A549 (cell line): ENCODE measurements at regions not wholly inside any gene's neighbourhood (a gene's known extent, or its start where the extent isn't known, plus 50 kb on each side); places are given as distances from the start of the nearest gene placed in this dataset.
A peak's percentile ranks its signal among the peaks of the same experiment; 100 is the strongest.

Experiments
- ATAC-seq, 2 experiments: fragments of 200-7000 bp in 1 of 2; fragments of >200 bp in 1 of 2; cut with Nextera tagmentation in 1 of 2; cut with Tn5 transposase in 1 of 2; 3 replicates each; pipeline versions ENCODE4 v1.8.0 to v1.9.1; 2018 to 2020; ENCODE audit warnings: mild to moderate bottlenecking in 1 of 2, moderate library complexity in 1 of 2
- CTCF ChIA-PET: fragments of 300-600 bp; sonication (Branson Sonifier 250); formaldehyde crosslinking; extraction: SDS; loops from one replicate; lab custom pipeline; 2021; ENCODE audit warnings: antibody characterized with exemption, inconsistent platforms; lab: Yijun Ruan, JAX
- POLR2A ChIA-PET: fragments of 350-600 bp; formaldehyde crosslinking; extraction: SDS; loops from one replicate; lab custom pipeline; 2021; ENCODE audit warnings: antibody characterized with exemption, inconsistent platforms; lab: Yijun Ruan, JAX
- DNase-seq, 2 experiments: peaks; one replicate each; pipeline versions ENCODE4 v3.0.0 to v3.0.0-alpha.2; 2011 to 2016; ENCODE audit warnings: low read depth in 1 of 2, low spot score in 1 of 2
- FAIRE-seq: peaks from 2 replicates; lab custom pipeline; 2011; peaks lifted over from hg19 to GRCh38; lab: Jason Lieb, UNC
- H3K27ac ChIP-seq, 2 experiments: fragments of >200 bp; sonication (Bioruptor Twin); formaldehyde crosslinking; 3 replicates each; pipeline ENCODE4 v1.5.1; 2016 to 2017
- H3K4me1 ChIP-seq: fragments of >200 bp; sonication (Bioruptor Twin); formaldehyde crosslinking; 3 replicates; pipeline ENCODE4 v1.6.1; 2016
- H3K4me2 ChIP-seq: fragments of >200 bp; sonication (Bioruptor Twin); formaldehyde crosslinking; 3 replicates; pipeline ENCODE4 v1.6.1; 2016
- H3K4me3 ChIP-seq: fragments of >200 bp; sonication (Bioruptor Twin); formaldehyde crosslinking; 3 replicates; pipeline ENCODE4 v1.5.1; 2016
- H3K9me3 ChIP-seq: fragments of >200 bp; sonication (Bioruptor Twin); formaldehyde crosslinking; 3 replicates; pipeline ENCODE4 v1.6.1; 2016
- EHF ChIP-seq: fragments of 250-450 bp; sonication (Bioruptor Pico); IDR thresholded peaks from 2 replicates; pipeline ENCODE4 v1.5.0; 2020; ENCODE audit warnings: mild to moderate bottlenecking
- EHMT2 ChIP-seq: fragments of 200-600 bp; sonication (generic); IDR thresholded peaks from 2 replicates; pipeline ENCODE4 v1.6.1; 2016; ENCODE audit warnings: antibody characterized with exemption, low read depth, mild to moderate bottlenecking, moderate library complexity
- ELK1 ChIP-seq: fragments of 150-350 bp; IDR thresholded peaks from 2 replicates; pipeline ENCODE4 v1.6.1; 2014; ENCODE audit warnings: low read depth, mild to moderate bottlenecking, low read length
- FOSL2 ChIP-seq, 2 experiments: fragments of 450-650 bp in 1 of 2; fragments of >200 bp in 1 of 2; sonication (Bioruptor Twin) in 1 of 2; formaldehyde crosslinking; IDR thresholded peaks; 2 replicates each; pipeline versions ENCODE4 v1.5.0 to v1.6.1; 2016 to 2020; ENCODE audit warnings: mild to moderate bottlenecking in 1 of 2, moderate library complexity in 1 of 2
- GATA3 ChIP-seq: IDR thresholded peaks from 2 replicates; pipeline ENCODE4 v1.6.1; 2012; ENCODE audit warnings: borderline replicate concordance
- HEYL ChIP-seq: fragments of 250-450 bp; sonication (Bioruptor Pico); IDR thresholded peaks from 2 replicates; pipeline ENCODE4 v1.8.0; 2021; ENCODE audit warnings: mild to moderate bottlenecking, moderate library complexity
- HMGXB4 ChIP-seq: fragments of 250-450 bp; sonication (Bioruptor Pico); IDR thresholded peaks from 2 replicates; pipeline ENCODE4 v1.5.0; 2021; ENCODE audit warnings: mild to moderate bottlenecking, moderate library complexity, borderline replicate concordance
- KDM1A ChIP-seq: fragments of 200-600 bp; sonication (generic); IDR thresholded peaks from 2 replicates; pipeline ENCODE4 v1.6.1; 2016; ENCODE audit warnings: low read depth, mild to moderate bottlenecking
- KDM5A ChIP-seq: fragments of 200-600 bp; sonication (generic); IDR thresholded peaks from 2 replicates; pipeline ENCODE4 v1.6.1; 2016; ENCODE audit warnings: antibody characterized with exemption, mild to moderate bottlenecking
- MAFK ChIP-seq: fragments of 450-650 bp; IDR thresholded peaks from 2 replicates; pipeline ENCODE4 v1.6.1; 2014; ENCODE audit not compliant: partially characterized antibody
- MYC ChIP-seq: IDR thresholded peaks from 2 replicates; pipeline ENCODE4 v1.6.1; 2012; ENCODE audit warnings: mild to moderate bottlenecking, inconsistent platforms, low read length, improper control_type of control experiment, borderline replicate concordance
- NPAS2 ChIP-seq: fragments of 250-450 bp; sonication (Bioruptor Pico); IDR thresholded peaks from 2 replicates; pipeline ENCODE4 v1.8.0; 2022; ENCODE audit warnings: mild to moderate bottlenecking, moderate library complexity, borderline replicate concordance
- NR3C1 ChIP-seq: fragments of >200 bp; sonication (Bioruptor Twin); formaldehyde crosslinking; IDR thresholded peaks from 3 replicates; pipeline ENCODE4 v1.6.1; 2017
- RARB ChIP-seq: fragments of 250-450 bp; sonication (Bioruptor Pico); IDR thresholded peaks from 2 replicates; pipeline ENCODE4 v1.8.0; 2021; ENCODE audit warnings: mild to moderate bottlenecking, moderate library complexity
- REST ChIP-seq: fragments of 200-600 bp; sonication (generic); IDR thresholded peaks from 2 replicates; pipeline ENCODE4 v1.6.1; 2016; ENCODE audit warnings: antibody characterized with exemption, mild to moderate bottlenecking, moderate library complexity
- RFX5 ChIP-seq: fragments of 450-650 bp; IDR thresholded peaks from 2 replicates; pipeline ENCODE4 v1.7.1; 2014; ENCODE audit warnings: antibody characterized with exemption, mild to moderate bottlenecking, moderate library complexity
- SMC3 ChIP-seq: fragments of >200 bp; sonication (Bioruptor Twin); formaldehyde crosslinking; IDR thresholded peaks from 3 replicates; pipeline ENCODE4 v1.6.1; 2018; ENCODE audit warnings: inconsistent platforms
- ZC3H11A ChIP-seq: fragments of 450-650 bp; IDR thresholded peaks from 2 replicates; pipeline ENCODE4 v1.6.1; 2014; ENCODE audit warnings: antibody characterized with exemption, mild to moderate bottlenecking
- ZNF302 ChIP-seq: fragments of 250-450 bp; sonication (Bioruptor Pico); IDR thresholded peaks from 2 replicates; pipeline ENCODE4 v1.9.0; 2021; ENCODE audit warnings: inconsistent platforms, mild to moderate bottlenecking, moderate library complexity
- WGBS: methylation state at CpG from one replicate; pipeline ENCODE4 v1.1.6; 2017; ENCODE audit errors: missing lambda C conversion rate; 5-methylcytosine and 5-hydroxymethylcytosine counted together

- ATAC-seq (no peak), FAIRE-seq (no peak), DNase-seq (no peak)
- peak; percentile 39 for TF ChIP-seq MAFK
- TF ChIP-seq EHMT2: no peak
- TF ChIP-seq KDM1A: no peak
- Histone ChIP-seq H3K4me3 (no peak overlapping the region), H3K9me3 (no peaks in the 10 kb centered on the region), H3K27ac (no peak overlapping the region), H3K4me2 (no peak overlapping the region), H3K4me1 (no peaks in the 10 kb centered on the region)
- CTCF ChIA-PET: no interaction called here
- 60% methylated on average over 3 of the region's 3 CpGs for WGBS
- POLR2A ChIA-PET: no interaction called here
Measured at GRCh38 chr7:109915670-109916069, 1175.3 kb upstream of the LRRN3 start.

- POLR2A ChIA-PET: no interaction called here
- 21% methylated on average over 2 of the region's 2 CpGs for WGBS
- ATAC-seq (no peak), DNase-seq (no peak)
- H3K9me3 ChIP-seq: no peaks in the 10 kb centered on the region
- no peak for TF ChIP-seq EHF (CRISPR knock-in tag)
- TF ChIP-seq KDM5A: no peak
- TF ChIP-seq HMGXB4 (CRISPR knock-in tag): no peak
- no peak for TF ChIP-seq REST
- TF ChIP-seq ELK1: no peak
- no peak for TF ChIP-seq NR3C1
- TF ChIP-seq ZC3H11A: no peak
- no peak for TF ChIP-seq EHMT2
- no peak for TF ChIP-seq RFX5
- no peak for TF ChIP-seq ZNF302 (CRISPR knock-in tag)
- TF ChIP-seq, all 56 proteins: peak for 0
- no peak for FAIRE-seq
- no peak overlapping the region for H3K4me3 ChIP-seq
- no peaks in the 10 kb centered on the region for H3K4me1 ChIP-seq
- H3K4me2 ChIP-seq: no peak overlapping the region
- CTCF ChIA-PET: no interaction called here
- no peak overlapping the region for H3K27ac ChIP-seq
Measured at GRCh38 chr7:109926738-109927137, 1164.2 kb upstream of the LRRN3 start.

- no peak for FAIRE-seq
- Histone ChIP-seq H3K27ac (no peak overlapping the region), H3K9me3 (no peaks in the 10 kb centered on the region), H3K4me3 (no peak overlapping the region), H3K4me1 (no peaks in the 10 kb centered on the region), H3K4me2 (no peak overlapping the region)
- DNase-seq: no peak
- WGBS: 30% methylated on average over 3 of the region's 3 CpGs
- POLR2A ChIA-PET: no interaction called here
- CTCF ChIA-PET: no interaction called here
- ATAC-seq: no peak
- TF ChIP-seq HEYL (CRISPR knock-in tag): no peak
- no peak for TF ChIP-seq NPAS2 (CRISPR knock-in tag)
- no peak for TF ChIP-seq SMC3
- no peak for TF ChIP-seq RARB (CRISPR knock-in tag)
- no peak for TF ChIP-seq FOSL2 (IDR thresholded peaks at IDR 0.05)
- no peak for TF ChIP-seq FOSL2 (CRISPR knock-in tag; IDR thresholded peaks at IDR 0.05)
- TF ChIP-seq MYC: no peak
- no peak for TF ChIP-seq MAFK
- TF ChIP-seq GATA3: no peak
Measured at GRCh38 chr7:109930049-109930448, 1160.9 kb upstream of the LRRN3 start.
